ENCODE measurements at regions not wholly inside any gene's neighbourhood (a gene's known extent, or its start where the extent isn't known, plus 50 kb on each side); places are given as distances from the start of the nearest gene placed in this dataset.

DNA sequence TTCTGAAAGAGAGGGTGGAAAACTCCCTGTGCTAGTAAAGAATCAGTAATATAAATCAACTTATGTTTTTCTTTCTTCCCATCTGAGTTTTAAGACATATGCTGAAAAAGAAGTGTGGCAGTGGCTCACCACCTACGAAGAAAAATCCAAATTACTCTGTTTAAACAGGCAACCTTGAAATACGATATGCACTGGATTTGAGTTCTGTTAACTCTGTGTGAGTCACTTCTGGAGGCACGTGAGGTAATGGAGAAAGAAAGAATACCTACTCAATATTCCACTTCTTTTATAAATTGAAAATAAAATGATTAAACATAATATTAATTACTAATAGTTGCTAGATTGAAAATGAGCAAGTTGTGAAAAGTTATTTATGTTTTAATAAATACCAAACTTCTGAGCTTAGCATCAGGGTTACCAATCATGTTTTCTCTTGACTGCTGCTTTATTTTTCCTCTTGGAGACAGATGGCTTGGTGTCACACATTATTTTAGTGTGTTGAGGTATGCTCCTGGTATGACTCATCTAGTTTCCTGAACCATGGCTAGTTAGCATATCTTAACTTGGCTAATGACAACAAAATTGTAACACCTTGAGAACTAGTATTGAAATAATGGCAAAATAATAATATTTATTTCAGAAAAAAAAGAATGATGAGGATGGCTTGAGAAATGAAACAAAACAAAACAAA, 1705.5 kb upstream of the PIK3C3 start:
- TF ChIP-seq, protein P1, sequence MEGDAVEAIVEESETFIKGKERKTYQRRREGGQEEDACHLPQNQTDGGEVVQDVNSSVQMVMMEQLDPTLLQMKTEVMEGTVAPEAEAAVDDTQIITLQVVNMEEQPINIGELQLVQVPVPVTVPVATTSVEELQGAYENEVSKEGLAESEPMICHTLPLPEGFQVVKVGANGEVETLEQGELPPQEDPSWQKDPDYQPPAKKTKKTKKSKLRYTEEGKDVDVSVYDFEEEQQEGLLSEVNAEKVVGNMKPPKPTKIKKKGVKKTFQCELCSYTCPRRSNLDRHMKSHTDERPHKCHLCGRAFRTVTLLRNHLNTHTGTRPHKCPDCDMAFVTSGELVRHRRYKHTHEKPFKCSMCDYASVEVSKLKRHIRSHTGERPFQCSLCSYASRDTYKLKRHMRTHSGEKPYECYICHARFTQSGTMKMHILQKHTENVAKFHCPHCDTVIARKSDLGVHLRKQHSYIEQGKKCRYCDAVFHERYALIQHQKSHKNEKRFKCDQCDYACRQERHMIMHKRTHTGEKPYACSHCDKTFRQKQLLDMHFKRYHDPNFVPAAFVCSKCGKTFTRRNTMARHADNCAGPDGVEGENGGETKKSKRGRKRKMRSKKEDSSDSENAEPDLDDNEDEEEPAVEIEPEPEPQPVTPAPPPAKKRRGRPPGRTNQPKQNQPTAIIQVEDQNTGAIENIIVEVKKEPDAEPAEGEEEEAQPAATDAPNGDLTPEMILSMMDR (conservative IDR thresholded peaks at IDR 0.05; ENCODE audit: low read depth, low read length): no peak
- TF ChIP-seq EZH2 (IDR thresholded peaks at IDR 0.05; ENCODE audit: low read length, unreplicated experiment) (no peak), EZH2phosphoT487 (IDR thresholded peaks at IDR 0.05; ENCODE audit: borderline replicate concordance, low read length) (no peak)
